ENCODE measurements at regions not wholly inside any gene's neighbourhood (a gene's known extent, or its start where the extent isn't known, plus 50 kb on each side); places are given as distances from the start of the nearest gene placed in this dataset.

- H3K27me3 ChIP-seq (ENCODE audit: insufficient read depth, poor library complexity, severe bottlenecking) = no peaks in the 10 kb centered on the region
- no peak for DNase-seq (ENCODE audit: low spot score)
- H3K4me3 ChIP-seq (ENCODE audit: severe bottlenecking) = no peak overlapping the region
- no peak for TF ChIP-seq CTCF (IDR thresholded peaks at IDR 0.05; ENCODE audit: poor library complexity, severe bottlenecking)
- H3K27ac ChIP-seq (ENCODE audit: poor library complexity, severe bottlenecking) = no peak overlapping the region
- no peaks in the 10 kb centered on the region for H3K9me3 ChIP-seq (ENCODE audit: severe bottlenecking)
- H3K36me3 ChIP-seq (ENCODE audit: low read depth) = no peaks in the 10 kb centered on the region
- no peak for ATAC-seq (ENCODE audit: low read depth)
- H3K4me1 ChIP-seq (ENCODE audit: insufficient read depth, poor library complexity, severe bottlenecking) = no peaks in the 10 kb centered on the region
Observed at GRCh38 chrY:19498556-19498955, 246.0 kb downstream of the KDM5D start.

GRCh38 chrY:19487494-19487893 is 257.0 kb downstream of the KDM5D start:
- TF ChIP-seq CTCF (IDR thresholded peaks at IDR 0.05; ENCODE audit: poor library complexity, severe bottlenecking) = no peak
- DNase-seq (ENCODE audit: low spot score) = no peak
- no peak for ATAC-seq (ENCODE audit: low read depth)
- Histone ChIP-seq H3K9me3 (ENCODE audit: severe bottlenecking) (no peaks in the 10 kb centered on the region), H3K4me3 (ENCODE audit: severe bottlenecking) (no peak overlapping the region), H3K27me3 (ENCODE audit: insufficient read depth, poor library complexity, severe bottlenecking) (no peaks in the 10 kb centered on the region), H3K27ac (ENCODE audit: poor library complexity, severe bottlenecking) (no peak overlapping the region), H3K4me1 (ENCODE audit: insufficient read depth, poor library complexity, severe bottlenecking) (no peaks in the 10 kb centered on the region), H3K36me3 (ENCODE audit: low read depth) (no peaks in the 10 kb centered on the region)

GRCh38 chrY:19484997-19485396 is 259.5 kb downstream of the KDM5D start:
- TF ChIP-seq CTCF (IDR thresholded peaks at IDR 0.05; ENCODE audit: poor library complexity, severe bottlenecking) = no peak
- Histone ChIP-seq H3K4me3 (ENCODE audit: severe bottlenecking) (no peak overlapping the region), H3K4me1 (ENCODE audit: insufficient read depth, poor library complexity, severe bottlenecking) (no peaks in the 10 kb centered on the region), H3K27ac (ENCODE audit: poor library complexity, severe bottlenecking) (no peak overlapping the region), H3K9me3 (ENCODE audit: severe bottlenecking) (no peaks in the 10 kb centered on the region), H3K36me3 (ENCODE audit: low read depth) (no peaks in the 10 kb centered on the region), H3K27me3 (ENCODE audit: insufficient read depth, poor library complexity, severe bottlenecking) (no peaks in the 10 kb centered on the region)
- DNase-seq (ENCODE audit: low spot score) (no peak), ATAC-seq (ENCODE audit: low read depth) (no peak)

- H3K4me3 ChIP-seq (ENCODE audit: severe bottlenecking) = no peak overlapping the region
- ATAC-seq (ENCODE audit: low read depth) = no peak
- TF ChIP-seq CTCF (IDR thresholded peaks at IDR 0.05; ENCODE audit: poor library complexity, severe bottlenecking) = no peak
- no peaks in the 10 kb centered on the region for H3K36me3 ChIP-seq (ENCODE audit: low read depth)
- no peaks in the 10 kb centered on the region for H3K9me3 ChIP-seq (ENCODE audit: severe bottlenecking)
- H3K4me1 ChIP-seq (ENCODE audit: insufficient read depth, poor library complexity, severe bottlenecking) = no peaks in the 10 kb centered on the region
- no peak for DNase-seq (ENCODE audit: low spot score)
- H3K27ac ChIP-seq (ENCODE audit: poor library complexity, severe bottlenecking) = no peak overlapping the region
- no peaks in the 10 kb centered on the region for H3K27me3 ChIP-seq (ENCODE audit: insufficient read depth, poor library complexity, severe bottlenecking)
Observed at GRCh38 chrY:19479141-19479540, 265.4 kb downstream of the KDM5D start.

GRCh38 chrY:19477959-19478358 is 266.6 kb downstream of the KDM5D start:
- H3K27me3 ChIP-seq (ENCODE audit: insufficient read depth, poor library complexity, severe bottlenecking) = no peaks in the 10 kb centered on the region
- TF ChIP-seq CTCF (IDR thresholded peaks at IDR 0.05; ENCODE audit: poor library complexity, severe bottlenecking) = no peak
- DNase-seq (ENCODE audit: low spot score) = no peak
- H3K9me3 ChIP-seq (ENCODE audit: severe bottlenecking) = no peaks in the 10 kb centered on the region
- H3K4me3 ChIP-seq (ENCODE audit: severe bottlenecking) = no peak overlapping the region
- H3K4me1 ChIP-seq (ENCODE audit: insufficient read depth, poor library complexity, severe bottlenecking) = no peaks in the 10 kb centered on the region
- no peak for ATAC-seq (ENCODE audit: low read depth)
- H3K36me3 ChIP-seq (ENCODE audit: low read depth) = no peaks in the 10 kb centered on the region
- no peak overlapping the region for H3K27ac ChIP-seq (ENCODE audit: poor library complexity, severe bottlenecking)
